Testis (tissue), 2 donors: ENCODE measurements at regions not wholly inside any gene's neighbourhood (a gene's known extent, or its start where the extent isn't known, plus 50 kb on each side); places are given as distances from the start of the nearest gene placed in this dataset.

ENCODE experiments used
- CTCF ChIP-seq, 3 experiments: fragments of 450-650 bp in 2 of 3; fragments of 200-600 bp in 1 of 3; sonication (generic) in 1 of 3; IDR thresholded peaks; one replicate each; pipeline ENCODE4 v1.5.1; 2016 to 2019; ENCODE audit warnings: antibody characterized with exemption in 3 of 3, mild to moderate bottlenecking in 2 of 3, moderate library complexity in 1 of 3
- POLR2A ChIP-seq: fragments of 450-650 bp; IDR thresholded peaks from one replicate; pipeline ENCODE4 v1.6.1; 2017; ENCODE audit warnings: antibody characterized with exemption, mild to moderate bottlenecking, moderate library complexity

- TF ChIP-seq POLR2A (no peak), CTCF (IDR thresholded peaks at IDR 0.05) (no peak)
Observed at GRCh38 chr4:161101881-161102280, 1061.9 kb downstream of the FSTL5 start.
